K562 (cell line): ENCODE measurements at regions not wholly inside any gene's neighbourhood (a gene's known extent, or its start where the extent isn't known, plus 50 kb on each side); places are given as distances from the start of the nearest gene placed in this dataset.

Experiments
- ATAC-seq: fragments of 200-7000 bp; cut with Tn5 transposase; 3 replicates; pipeline ENCODE4 v1.9.1; 2020; ENCODE audit warnings: moderate library complexity
- BruUV-seq: library from RNA; stranded (reverse); fragments of 400-500 nt; replicated peaks from 2 replicates; lab custom pipeline; 2021; lab: Mats Ljungman, UMichigan
- CTCF ChIA-PET: fragments of 300-600 bp; formaldehyde crosslinking; extraction: SDS; loops from one replicate; lab custom pipeline; 2021; ENCODE audit warnings: low intra/inter-chr PET ratio; lab: Yijun Ruan, JAX
- POLR2A ChIA-PET: fragments of 300-600, 350-650 bp; sonication (Branson Sonifier 250); formaldehyde crosslinking; extraction: SDS; loops from one replicate; lab custom pipeline; 2021; ENCODE audit warnings: antibody characterized with exemption, inconsistent platforms; lab: Yijun Ruan, JAX
- DNase-seq, 4 experiments: peaks; one replicate each; pipeline versions ENCODE4 v3.0.0 to v3.0.0-alpha.2; 2011 to 2018; ENCODE audit warnings: low spot score in 3 of 4, mixed read lengths in 3 of 4; ENCODE audit errors: extremely low read depth in 1 of 4
- FAIRE-seq: peaks from 2 replicates; lab custom pipeline; 2011; peaks lifted over from hg19 to GRCh38; lab: Jason Lieb, UNC
- H2AFZ ChIP-seq: 2 replicates; pipeline ENCODE4 v1.6.0; 2011; ENCODE audit warnings: low read depth, low read length, control low read depth, inconsistent platforms
- H3K27ac ChIP-seq: fragments of 200-600 bp; 3 replicates; pipeline ENCODE4 v1.8.0; 2011; ENCODE audit warnings: low read depth, mild to moderate bottlenecking, control low read depth, inconsistent platforms, low read length, moderate library complexity, mixed read lengths; ENCODE audit errors: extremely low read depth
- H3K27me3 ChIP-seq, 2 experiments: fragments of 300-600 bp in 1 of 2; 2 replicates in 1 of 2; 3 replicates in 1 of 2; pipeline versions ENCODE4 v1.6.0 to v1.8.0; 2011; ENCODE audit warnings: inconsistent platforms in 2 of 2, low read length in 2 of 2, mild to moderate bottlenecking in 1 of 2, mixed read lengths in 1 of 2, moderate library complexity in 1 of 2; ENCODE audit not compliant: control insufficient read depth in 2 of 2, insufficient read depth in 2 of 2
- H3K36me3 ChIP-seq: fragments of 300-600 bp; 3 replicates; pipeline ENCODE4 v1.8.0; 2011; ENCODE audit warnings: mild to moderate bottlenecking, low read length, inconsistent platforms; ENCODE audit not compliant: control insufficient read depth, insufficient read depth
- H3K4me1 ChIP-seq, 2 experiments: fragments of 200-600 bp in 1 of 2; replicated peaks in 1 of 2; 2 replicates in 1 of 2; 3 replicates in 1 of 2; pipeline versions ENCODE4 v1.5.1 to v1.8.0; 2011; ENCODE audit warnings: inconsistent platforms in 2 of 2, low read length in 2 of 2, mild to moderate bottlenecking in 1 of 2, mixed read lengths in 1 of 2, moderate library complexity in 1 of 2; ENCODE audit not compliant: control insufficient read depth in 2 of 2, insufficient read depth in 2 of 2
- H3K4me2 ChIP-seq: 2 replicates; pipeline ENCODE4 v1.6.1; 2011; ENCODE audit warnings: low read length, control low read depth, inconsistent platforms, mixed read lengths; ENCODE audit not compliant: insufficient read depth
- H3K4me3 ChIP-seq: fragments of 200-600 bp; sonication (generic), shearing (Covaris generic); 2 replicates; pipeline ENCODE4 v1.5.1; 2016; ENCODE audit warnings: control low read depth, inconsistent platforms
- H3K79me2 ChIP-seq: fragments of 200-600 bp; 3 replicates; pipeline ENCODE4 v1.8.0; 2011; ENCODE audit warnings: low read length, inconsistent platforms; ENCODE audit not compliant: control insufficient read depth, insufficient read depth
- H3K9ac ChIP-seq, 2 experiments: 2 replicates each; pipeline versions ENCODE4 v1.6.0 to v1.6.1; 2011; ENCODE audit warnings: low read depth in 2 of 2, low read length in 2 of 2, control low read depth in 1 of 2, inconsistent platforms in 1 of 2, mild to moderate bottlenecking in 1 of 2, mixed read lengths in 1 of 2; ENCODE audit not compliant: insufficient read depth in 1 of 2
- H3K9me1 ChIP-seq: one replicate; pipeline ENCODE4 v1.6.0; 2011; ENCODE audit warnings: inconsistent platforms, mild to moderate bottlenecking, low read length, moderate library complexity; ENCODE audit not compliant: control insufficient read depth, insufficient read depth
- H3K9me3 ChIP-seq: replicated peaks from 2 replicates; pipeline ENCODE4 v1.5.1; 2011; ENCODE audit warnings: low read depth, low read length, inconsistent platforms; ENCODE audit not compliant: control insufficient read depth, insufficient read depth
- H4K20me1 ChIP-seq: replicated peaks from 2 replicates; pipeline ENCODE4 v1.6.1; 2011; ENCODE audit warnings: low read length, inconsistent platforms, mixed read lengths; ENCODE audit not compliant: control insufficient read depth, insufficient read depth
- BACH1 ChIP-seq: fragments of 200-800 bp; sonication (Bioruptor generic); IDR thresholded peaks from 2 replicates; pipeline ENCODE4 v1.6.1; 2016; ENCODE audit warnings: missing genetic modification characterization, missing compliant biosample characterization
- CSDE1 ChIP-seq, 2 experiments: fragments of 450-650 bp; IDR thresholded peaks; 2 replicates each; pipeline ENCODE4 v1.6.1; 2016; ENCODE audit warnings: mild to moderate bottlenecking in 1 of 2
- HDAC3 ChIP-seq: fragments of 450-650 bp; IDR thresholded peaks from 2 replicates; pipeline ENCODE4 v1.6.1; 2018; ENCODE audit warnings: borderline replicate concordance, mild to moderate bottlenecking, moderate library complexity; ENCODE audit not compliant: partially characterized antibody
- KDM4B ChIP-seq, 2 experiments: fragments of 450-650 bp in 1 of 2; sonication (generic) in 1 of 2; IDR thresholded peaks; 2 replicates each; pipeline ENCODE4 v1.6.1; 2016 to 2017; ENCODE audit warnings: borderline replicate concordance in 2 of 2, antibody characterized with exemption in 1 of 2, low read depth in 1 of 2, mild to moderate bottlenecking in 1 of 2
- MAFF ChIP-seq: IDR thresholded peaks from 2 replicates; pipeline ENCODE4 v1.6.1; 2012; ENCODE audit warnings: low read length, improper control_type of control experiment
- PHTF2 ChIP-seq: fragments of 250-450 bp; sonication (Bioruptor Pico); IDR thresholded peaks from 2 replicates; pipeline ENCODE4 v1.5.0; 2021; ENCODE audit warnings: mild to moderate bottlenecking
- RFX7 ChIP-seq: fragments of 250-450 bp; sonication (Bioruptor Pico); IDR thresholded peaks from 2 replicates; pipeline ENCODE4 v1.5.1; 2021; ENCODE audit warnings: mild to moderate bottlenecking
- TRIM24 ChIP-seq, 2 experiments: fragments of 450-650 bp; IDR thresholded peaks; 2 replicates each; pipeline ENCODE4 v1.6.1; 2016
- ZNF143 ChIP-seq: sonication (generic); formaldehyde crosslinking; IDR thresholded peaks from 2 replicates; pipeline ENCODE4 v1.9.0; 2022; ENCODE audit warnings: mild to moderate bottlenecking, missing genetic modification reagents
- ZNF408 ChIP-seq: fragments of 250-450 bp; sonication (Bioruptor Pico); IDR thresholded peaks from 2 replicates; pipeline ENCODE4 v1.4.0; 2020; ENCODE audit warnings: low read depth, mild to moderate bottlenecking, moderate library complexity
- ZNF717 ChIP-seq: fragments of 250-450 bp; sonication (Bioruptor Pico); IDR thresholded peaks from 2 replicates; pipeline ENCODE4 v1.5.0; 2021
- WGBS: fragments of 100-300 bp; shearing (Covaris generic); methylation state at CpG from one replicate; pipeline ENCODE4 v1.1.6; 2016; ENCODE audit warnings: low coverage, mixed read lengths; ENCODE audit not compliant: insufficient coverage; ENCODE audit errors: missing lambda C conversion rate; 5-methylcytosine and 5-hydroxymethylcytosine counted together
- in situ Hi-C: fragments of 300-500 bp; cut with MboI; formaldehyde crosslinking; loops from 4 replicates; pipeline ENCODE4 v1.15.0; 2018; ENCODE audit warnings: inconsistent platforms, mixed read lengths
- intact Hi-C: fragments of 100-400 bp; cut with micrococcal nuclease; formaldehyde crosslinking; loops from 2 replicates; pipeline ENCODE4 v1.14.2; 2022
- TF ChIP-seq, protein P1 (sequence below): fragments of 250-450 bp; sonication (Bioruptor Pico); IDR thresholded peaks from 2 replicates; pipeline ENCODE4 v1.6.1; 2021; ENCODE audit warnings: mild to moderate bottlenecking
- TF ChIP-seq, protein P2 (sequence below): fragments of 450-650 bp; formaldehyde crosslinking; IDR thresholded peaks from 2 replicates; pipeline ENCODE4 v1.4.0; 2020; ENCODE audit warnings: mild to moderate bottlenecking, moderate library complexity
- TF ChIP-seq, protein P3 (sequence below), 2 experiments: fragments of 450-650 bp; IDR thresholded peaks; 2 replicates each; pipeline ENCODE4 v1.6.1; 2018; ENCODE audit warnings: mild to moderate bottlenecking in 2 of 2, low read depth in 1 of 2; ENCODE audit not compliant: partially characterized antibody in 2 of 2

DNA sequence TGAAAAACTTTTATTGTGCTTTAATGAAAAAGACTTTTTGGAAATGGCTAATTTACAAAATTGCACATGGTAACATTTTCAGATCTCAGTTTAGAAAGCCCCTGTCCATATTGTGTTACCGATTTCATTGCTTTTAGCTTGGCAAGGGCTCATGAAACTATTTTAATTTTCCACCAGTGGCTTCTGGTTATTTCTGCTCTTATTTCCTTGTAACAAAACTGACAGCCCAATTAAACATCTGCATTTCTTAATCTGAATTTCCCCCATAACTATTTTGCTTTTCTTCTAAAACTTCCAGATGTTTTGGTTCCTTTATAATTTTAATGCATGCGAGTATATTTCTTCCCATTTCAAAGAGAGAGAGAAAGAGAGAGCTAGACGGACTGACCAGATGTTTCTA lies 264.8 kb downstream of the PTPRC start:
- H3K4me3 ChIP-seq = no peak overlapping the region
- H2AFZ ChIP-seq = no peak overlapping the region
- no peaks in the 10 kb centered on the region for H3K27me3 ChIP-seq
- DNase-seq (no peak), FAIRE-seq (no peak), ATAC-seq (no peak)
- H3K9ac ChIP-seq = no peak overlapping the region
- no TSS peak for BruUV-seq
- no peak overlapping the region for H3K4me2 ChIP-seq
- no peak overlapping the region for H3K27ac ChIP-seq
- no peaks in the 10 kb centered on the region for H3K9me3 ChIP-seq
- no peaks in the 10 kb centered on the region for H3K36me3 ChIP-seq
- intact Hi-C loops (no loop called here), in situ Hi-C loops (no loop called here)
- no peaks in the 10 kb centered on the region for H3K79me2 ChIP-seq
- ChIA-PET POLR2A (no interaction called here), CTCF (no interaction called here)
- H3K9me1 ChIP-seq = no peaks in the 10 kb centered on the region
- WGBS = 0% methylated on average over 3 of the region's 3 CpGs
- H4K20me1 ChIP-seq = no peaks in the 10 kb centered on the region
- H3K4me1 ChIP-seq = no peaks in the 10 kb centered on the region
- TF ChIP-seq TRIM24 (IDR thresholded peaks at IDR 0.05) (no peak), ZNF143 (CRISPR knock-in tag) (no peak), RFX7 (no peak), KDM4B (IDR thresholded peaks at IDR 0.05; ENCODE audit: borderline replicate concordance in 2 of 2, low read depth in 1 of 2) (no peak), HDAC3 (no peak), ZNF717 (no peak), BACH1 (tag) (no peak), PHTF2 (CRISPR knock-in tag) (no peak), ZNF408 (no peak), CSDE1 (IDR thresholded peaks at IDR 0.05) (no peak), MAFF (no peak)
- TF ChIP-seq, protein P1, sequence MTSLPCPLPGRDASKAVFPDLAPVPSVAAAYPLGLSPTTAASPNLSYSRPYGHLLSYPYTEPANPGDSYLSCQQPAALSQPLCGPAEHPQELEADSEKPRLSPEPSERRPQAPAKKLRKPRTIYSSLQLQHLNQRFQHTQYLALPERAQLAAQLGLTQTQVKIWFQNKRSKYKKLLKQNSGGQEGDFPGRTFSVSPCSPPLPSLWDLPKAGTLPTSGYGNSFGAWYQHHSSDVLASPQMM = no peak
- TF ChIP-seq, protein P2, sequence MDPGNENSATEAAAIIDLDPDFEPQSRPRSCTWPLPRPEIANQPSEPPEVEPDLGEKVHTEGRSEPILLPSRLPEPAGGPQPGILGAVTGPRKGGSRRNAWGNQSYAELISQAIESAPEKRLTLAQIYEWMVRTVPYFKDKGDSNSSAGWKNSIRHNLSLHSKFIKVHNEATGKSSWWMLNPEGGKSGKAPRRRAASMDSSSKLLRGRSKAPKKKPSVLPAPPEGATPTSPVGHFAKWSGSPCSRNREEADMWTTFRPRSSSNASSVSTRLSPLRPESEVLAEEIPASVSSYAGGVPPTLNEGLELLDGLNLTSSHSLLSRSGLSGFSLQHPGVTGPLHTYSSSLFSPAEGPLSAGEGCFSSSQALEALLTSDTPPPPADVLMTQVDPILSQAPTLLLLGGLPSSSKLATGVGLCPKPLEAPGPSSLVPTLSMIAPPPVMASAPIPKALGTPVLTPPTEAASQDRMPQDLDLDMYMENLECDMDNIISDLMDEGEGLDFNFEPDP = no peak
- TF ChIP-seq, protein P3, sequence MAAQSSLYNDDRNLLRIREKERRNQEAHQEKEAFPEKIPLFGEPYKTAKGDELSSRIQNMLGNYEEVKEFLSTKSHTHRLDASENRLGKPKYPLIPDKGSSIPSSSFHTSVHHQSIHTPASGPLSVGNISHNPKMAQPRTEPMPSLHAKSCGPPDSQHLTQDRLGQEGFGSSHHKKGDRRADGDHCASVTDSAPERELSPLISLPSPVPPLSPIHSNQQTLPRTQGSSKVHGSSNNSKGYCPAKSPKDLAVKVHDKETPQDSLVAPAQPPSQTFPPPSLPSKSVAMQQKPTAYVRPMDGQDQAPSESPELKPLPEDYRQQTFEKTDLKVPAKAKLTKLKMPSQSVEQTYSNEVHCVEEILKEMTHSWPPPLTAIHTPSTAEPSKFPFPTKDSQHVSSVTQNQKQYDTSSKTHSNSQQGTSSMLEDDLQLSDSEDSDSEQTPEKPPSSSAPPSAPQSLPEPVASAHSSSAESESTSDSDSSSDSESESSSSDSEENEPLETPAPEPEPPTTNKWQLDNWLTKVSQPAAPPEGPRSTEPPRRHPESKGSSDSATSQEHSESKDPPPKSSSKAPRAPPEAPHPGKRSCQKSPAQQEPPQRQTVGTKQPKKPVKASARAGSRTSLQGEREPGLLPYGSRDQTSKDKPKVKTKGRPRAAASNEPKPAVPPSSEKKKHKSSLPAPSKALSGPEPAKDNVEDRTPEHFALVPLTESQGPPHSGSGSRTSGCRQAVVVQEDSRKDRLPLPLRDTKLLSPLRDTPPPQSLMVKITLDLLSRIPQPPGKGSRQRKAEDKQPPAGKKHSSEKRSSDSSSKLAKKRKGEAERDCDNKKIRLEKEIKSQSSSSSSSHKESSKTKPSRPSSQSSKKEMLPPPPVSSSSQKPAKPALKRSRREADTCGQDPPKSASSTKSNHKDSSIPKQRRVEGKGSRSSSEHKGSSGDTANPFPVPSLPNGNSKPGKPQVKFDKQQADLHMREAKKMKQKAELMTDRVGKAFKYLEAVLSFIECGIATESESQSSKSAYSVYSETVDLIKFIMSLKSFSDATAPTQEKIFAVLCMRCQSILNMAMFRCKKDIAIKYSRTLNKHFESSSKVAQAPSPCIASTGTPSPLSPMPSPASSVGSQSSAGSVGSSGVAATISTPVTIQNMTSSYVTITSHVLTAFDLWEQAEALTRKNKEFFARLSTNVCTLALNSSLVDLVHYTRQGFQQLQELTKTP (IDR thresholded peaks at IDR 0.05; ENCODE audit: low read depth in 1 of 2, partially characterized antibody in 2 of 2) = no peak
